OCI-LY3 (cell line): ENCODE measurements at regions not wholly inside any gene's neighbourhood (a gene's known extent, or its start where the extent isn't known, plus 50 kb on each side); places are given as distances from the start of the nearest gene placed in this dataset.

Experiments used
- EZH2phosphoT487 ChIP-seq: fragments of 200-600 bp; shearing (Covaris generic); IDR thresholded peaks from 2 replicates; pipeline ENCODE4 v1.6.1; 2018; ENCODE audit warnings: antibody characterized with exemption, mixed run types, low read depth
- TF ChIP-seq, protein P1 (sequence below): fragments of 200-600, 300-600 bp; sonication (generic); IDR thresholded peaks from 2 replicates; pipeline ENCODE4 v1.5.1; 2014; ENCODE audit warnings: antibody characterized with exemption, low read length, low read depth

DNA sequence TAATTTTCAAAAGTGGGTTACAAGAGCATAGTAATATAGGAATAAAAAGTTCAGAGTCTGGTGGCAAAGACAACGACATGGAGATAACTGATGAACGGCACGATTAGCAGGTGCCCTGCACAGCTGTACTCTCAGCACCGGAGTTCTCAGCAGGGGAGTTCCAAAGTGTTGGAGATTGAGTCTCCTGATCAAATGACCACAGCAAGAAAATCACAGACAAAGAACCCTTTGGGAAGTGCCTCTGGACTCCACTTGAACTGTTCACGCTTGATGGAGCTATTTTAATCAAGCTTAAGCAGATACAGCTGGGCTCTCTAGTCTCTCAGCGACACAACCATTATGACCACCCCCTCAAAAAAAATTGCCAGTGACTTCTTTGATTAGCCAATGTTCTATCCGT, 153.1 kb downstream of the ALG10B start:
- TF ChIP-seq, protein P1, sequence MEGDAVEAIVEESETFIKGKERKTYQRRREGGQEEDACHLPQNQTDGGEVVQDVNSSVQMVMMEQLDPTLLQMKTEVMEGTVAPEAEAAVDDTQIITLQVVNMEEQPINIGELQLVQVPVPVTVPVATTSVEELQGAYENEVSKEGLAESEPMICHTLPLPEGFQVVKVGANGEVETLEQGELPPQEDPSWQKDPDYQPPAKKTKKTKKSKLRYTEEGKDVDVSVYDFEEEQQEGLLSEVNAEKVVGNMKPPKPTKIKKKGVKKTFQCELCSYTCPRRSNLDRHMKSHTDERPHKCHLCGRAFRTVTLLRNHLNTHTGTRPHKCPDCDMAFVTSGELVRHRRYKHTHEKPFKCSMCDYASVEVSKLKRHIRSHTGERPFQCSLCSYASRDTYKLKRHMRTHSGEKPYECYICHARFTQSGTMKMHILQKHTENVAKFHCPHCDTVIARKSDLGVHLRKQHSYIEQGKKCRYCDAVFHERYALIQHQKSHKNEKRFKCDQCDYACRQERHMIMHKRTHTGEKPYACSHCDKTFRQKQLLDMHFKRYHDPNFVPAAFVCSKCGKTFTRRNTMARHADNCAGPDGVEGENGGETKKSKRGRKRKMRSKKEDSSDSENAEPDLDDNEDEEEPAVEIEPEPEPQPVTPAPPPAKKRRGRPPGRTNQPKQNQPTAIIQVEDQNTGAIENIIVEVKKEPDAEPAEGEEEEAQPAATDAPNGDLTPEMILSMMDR, result no peak
- no peak for TF ChIP-seq EZH2phosphoT487
